GM21381 (cell line): ENCODE measurements at regions not wholly inside any gene's neighbourhood (a gene's known extent, or its start where the extent isn't known, plus 50 kb on each side); places are given as distances from the start of the nearest gene placed in this dataset.
"Not testable (repeated sequence)": the region's sequence is repeated elsewhere in the genome, so short reads cannot be mapped to it uniquely, and the experiment has no call there.

ENCODE experiments used
- ATAC-seq: cut with Tn5 transposase; IDR thresholded peaks from one replicate; pipeline ENCODE4 v1.9.1; 2021; ENCODE audit warnings: mild to moderate bottlenecking, moderate library complexity; ENCODE audit not compliant: unreplicated experiment

- ATAC-seq: no peak
Measured at GRCh38 chr13:81639984-81640582, 1299.2 kb upstream of the SPRY2 start.

- no peak for ATAC-seq
Measured at GRCh38 chr13:81637457-81637856, 1296.5 kb upstream of the SPRY2 start.

GRCh38 chr13:81636120-81636519 lies 1295.2 kb upstream of the SPRY2 start:
- ATAC-seq: no peak

GRCh38 chr13:81615031-81615430 lies 1274.1 kb upstream of the SPRY2 start:
- ATAC-seq: no peak

- no peak for ATAC-seq
Measured at GRCh38 chr13:81610644-81611043, 1269.7 kb upstream of the SPRY2 start.

GRCh38 chr13:81609335-81609734 lies 1268.4 kb upstream of the SPRY2 start:
- no peak for ATAC-seq

- ATAC-seq: no peak
Measured at GRCh38 chr13:81606074-81606473, 1265.1 kb upstream of the SPRY2 start.

- ATAC-seq: no peak
Measured at GRCh38 chr13:81602241-81602640, 1261.3 kb upstream of the SPRY2 start.

- no peak for ATAC-seq
Measured at GRCh38 chr13:81597101-81597500, 1256.2 kb upstream of the SPRY2 start.

GRCh38 chr13:81596224-81596753 lies 1255.4 kb upstream of the SPRY2 start:
- no peak for ATAC-seq

- ATAC-seq: no peak
Measured at GRCh38 chr13:81591528-81592220, 1250.7 kb upstream of the SPRY2 start.

- no peak for ATAC-seq
Measured at GRCh38 chr13:81582381-81582780, 1241.5 kb upstream of the SPRY2 start.

GRCh38 chr13:81577601-81578195 lies 1236.8 kb upstream of the SPRY2 start:
- no peak for ATAC-seq

GRCh38 chr13:81568824-81569223 lies 1227.9 kb upstream of the SPRY2 start:
- ATAC-seq: no peak

- ATAC-seq: no peak
Measured at GRCh38 chr13:81565849-81566248, 1224.9 kb upstream of the SPRY2 start.

- no peak for ATAC-seq
Measured at GRCh38 chr13:81563091-81563490, 1222.2 kb upstream of the SPRY2 start.

- no peak for ATAC-seq
Measured at GRCh38 chr13:81562598-81562997, 1221.7 kb upstream of the SPRY2 start.

- ATAC-seq: no peak
Measured at GRCh38 chr13:81551036-81551435, 1210.1 kb upstream of the SPRY2 start.

- not testable (repeated sequence) for ATAC-seq
Measured at GRCh38 chr13:81546294-81546693, 1205.4 kb upstream of the SPRY2 start.

- no peak for ATAC-seq
Measured at GRCh38 chr13:81540777-81541176, 1199.9 kb upstream of the SPRY2 start.

GRCh38 chr13:81539643-81540150 lies 1198.8 kb upstream of the SPRY2 start:
- no peak for ATAC-seq

- ATAC-seq: no peak
Measured at GRCh38 chr13:81498969-81499368, 1158.0 kb upstream of the SPRY2 start.
